ENCODE measurements at regions not wholly inside any gene's neighbourhood (a gene's known extent, or its start where the extent isn't known, plus 50 kb on each side); places are given as distances from the start of the nearest gene placed in this dataset.
"Not testable (repeated sequence)": the region's sequence is repeated elsewhere in the genome, so short reads cannot be mapped to it uniquely, and the experiment has no call there.

DNA sequence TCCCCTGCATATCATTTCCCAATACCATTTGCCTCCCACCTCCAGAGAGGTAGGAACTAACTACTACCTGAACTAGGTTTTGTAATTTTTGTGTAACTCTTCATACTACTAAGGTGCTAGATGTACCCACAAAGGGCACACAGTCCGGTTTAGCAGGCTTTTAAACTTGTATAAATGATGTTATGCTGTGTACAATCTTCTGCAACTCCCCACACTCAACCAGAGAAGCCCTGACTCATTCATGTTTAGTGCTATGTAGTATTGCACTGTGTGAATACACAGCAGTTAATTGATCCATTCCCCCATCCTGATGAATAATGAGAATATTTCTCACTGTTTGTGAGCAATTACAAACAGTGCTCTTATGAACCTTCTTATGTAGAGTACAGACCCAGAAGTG lies 285.6 kb downstream of the SMAD2 start:
- TF ChIP-seq, protein P1, sequence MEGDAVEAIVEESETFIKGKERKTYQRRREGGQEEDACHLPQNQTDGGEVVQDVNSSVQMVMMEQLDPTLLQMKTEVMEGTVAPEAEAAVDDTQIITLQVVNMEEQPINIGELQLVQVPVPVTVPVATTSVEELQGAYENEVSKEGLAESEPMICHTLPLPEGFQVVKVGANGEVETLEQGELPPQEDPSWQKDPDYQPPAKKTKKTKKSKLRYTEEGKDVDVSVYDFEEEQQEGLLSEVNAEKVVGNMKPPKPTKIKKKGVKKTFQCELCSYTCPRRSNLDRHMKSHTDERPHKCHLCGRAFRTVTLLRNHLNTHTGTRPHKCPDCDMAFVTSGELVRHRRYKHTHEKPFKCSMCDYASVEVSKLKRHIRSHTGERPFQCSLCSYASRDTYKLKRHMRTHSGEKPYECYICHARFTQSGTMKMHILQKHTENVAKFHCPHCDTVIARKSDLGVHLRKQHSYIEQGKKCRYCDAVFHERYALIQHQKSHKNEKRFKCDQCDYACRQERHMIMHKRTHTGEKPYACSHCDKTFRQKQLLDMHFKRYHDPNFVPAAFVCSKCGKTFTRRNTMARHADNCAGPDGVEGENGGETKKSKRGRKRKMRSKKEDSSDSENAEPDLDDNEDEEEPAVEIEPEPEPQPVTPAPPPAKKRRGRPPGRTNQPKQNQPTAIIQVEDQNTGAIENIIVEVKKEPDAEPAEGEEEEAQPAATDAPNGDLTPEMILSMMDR (conservative IDR thresholded peaks at IDR 0.05; ENCODE audit: low read length) = no peak
- H3K4me3 ChIP-seq (ENCODE audit: low read length) = no peak overlapping the region
- no peak for DNase-seq (ENCODE audit: low read depth)

DNA sequence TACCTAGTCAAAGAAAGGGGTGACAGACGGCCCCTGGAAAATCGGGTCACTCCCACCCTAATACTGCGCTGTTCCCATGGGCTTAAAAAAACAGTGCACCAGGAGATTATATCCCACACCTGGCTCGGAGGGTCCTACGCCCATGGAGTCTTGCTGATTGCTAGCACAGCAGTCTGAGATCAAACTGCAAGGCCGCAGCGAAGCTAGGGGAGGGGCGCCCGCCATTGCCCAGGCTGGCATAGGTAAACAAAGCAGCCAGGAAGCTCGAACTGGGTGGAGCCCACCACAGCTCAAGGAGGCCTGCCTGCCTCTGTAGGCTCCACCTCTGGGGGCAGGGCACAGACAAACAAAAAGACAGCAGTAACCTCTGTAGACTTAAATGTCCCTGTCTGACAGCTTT lies 292.9 kb downstream of the SMAD2 start:
- not testable (repeated sequence) for H3K4me3 ChIP-seq (ENCODE audit: low read length); DNase-seq (ENCODE audit: low read depth)

GRCh38 chr18:47635416-47635815 lies 295.0 kb downstream of the SMAD2 start:
- TF ChIP-seq, protein P1 (conservative IDR thresholded peaks at IDR 0.05; ENCODE audit: low read length) = no peak
- DNase-seq (ENCODE audit: low read depth) = no peak
- H3K4me3 ChIP-seq (ENCODE audit: low read length) = no peak overlapping the region

- no peak overlapping the region for H3K4me3 ChIP-seq (ENCODE audit: low read length)
- TF ChIP-seq, protein P1 (conservative IDR thresholded peaks at IDR 0.05; ENCODE audit: low read length) = no peak
- DNase-seq (ENCODE audit: low read depth) = no peak
Observed at GRCh38 chr18:47632970-47633635, 297.4 kb downstream of the SMAD2 start.

- no peak for DNase-seq (ENCODE audit: low read depth)
- no peak overlapping the region for H3K4me3 ChIP-seq (ENCODE audit: low read length)
- TF ChIP-seq, protein P1 (conservative IDR thresholded peaks at IDR 0.05; ENCODE audit: low read length) = no peak
Observed at GRCh38 chr18:47628893-47629292, 301.6 kb downstream of the SMAD2 start.

DNA sequence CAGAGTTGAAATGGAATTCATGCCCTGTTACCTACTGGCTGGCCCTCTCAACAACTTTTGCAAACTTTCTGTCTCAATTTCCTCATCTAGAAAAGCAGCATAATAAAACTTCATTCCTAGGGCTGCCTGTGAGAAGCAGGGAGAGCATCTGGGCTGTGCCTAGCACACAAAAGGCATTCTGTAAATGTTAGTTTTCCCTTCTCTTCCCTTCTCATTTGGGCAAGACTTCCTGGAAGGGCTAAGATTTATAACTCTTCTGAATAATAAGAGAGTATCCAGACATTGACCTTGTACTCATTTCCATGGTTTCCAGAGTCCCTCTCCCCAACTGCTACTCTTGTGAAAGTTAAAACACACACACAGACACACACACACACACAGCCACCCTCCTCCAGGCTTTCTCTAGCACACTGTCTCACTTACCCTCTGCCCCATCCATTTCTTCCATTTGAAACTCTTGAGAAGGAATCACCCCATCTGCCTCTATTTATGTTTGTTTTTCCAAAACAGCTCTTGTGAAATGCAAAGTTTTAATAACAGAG lies 302.1 kb downstream of the SMAD2 start:
- H3K4me3 ChIP-seq (ENCODE audit: low read length) = no peak overlapping the region
- TF ChIP-seq, protein P1 (conservative IDR thresholded peaks at IDR 0.05; ENCODE audit: low read length) = no peak
- DNase-seq (ENCODE audit: low read depth) = no peak

DNA sequence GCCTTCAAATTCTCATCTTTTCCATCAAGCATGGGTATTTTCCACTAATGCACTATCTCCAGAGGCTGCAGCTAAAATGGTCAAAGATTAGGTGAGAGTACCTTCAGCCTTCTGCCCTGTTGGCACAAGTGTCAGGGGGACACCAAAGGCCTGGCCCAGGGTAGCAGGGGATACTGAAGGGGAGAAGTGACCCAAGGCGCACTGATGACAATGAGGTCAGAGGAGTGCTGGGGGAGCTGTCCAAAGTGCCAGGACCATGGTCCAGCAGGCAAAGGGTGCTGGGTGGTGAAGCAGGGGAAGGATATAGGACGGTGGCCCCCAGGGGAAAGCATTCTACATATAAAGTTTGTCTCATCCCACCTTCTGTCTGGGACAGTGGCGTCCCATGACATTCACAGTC lies 303.4 kb downstream of the SMAD2 start:
- no peak overlapping the region for H3K4me3 ChIP-seq (ENCODE audit: low read length)
- TF ChIP-seq, protein P1 (conservative IDR thresholded peaks at IDR 0.05; ENCODE audit: low read length) = no peak
- DNase-seq (ENCODE audit: low read depth) = no peak
